IPS-18a (cell line): ENCODE measurements at regions not wholly inside any gene's neighbourhood (a gene's known extent, or its start where the extent isn't known, plus 50 kb on each side); places are given as distances from the start of the nearest gene placed in this dataset.
"Not testable (repeated sequence)": the region's sequence is repeated elsewhere in the genome, so short reads cannot be mapped to it uniquely, and the experiment has no call there.

Experiments used
- H3K27ac ChIP-seq: one replicate; pipeline ENCODE4 v1.5.1; 2013; ENCODE audit warnings: low read length
- H3K27me3 ChIP-seq: one replicate; pipeline ENCODE4 v1.6.1; 2013; ENCODE audit warnings: mild to moderate bottlenecking, low read length; ENCODE audit not compliant: control insufficient read depth, insufficient read depth
- H3K36me3 ChIP-seq: one replicate; pipeline ENCODE4 v1.6.1; 2013; ENCODE audit warnings: low read depth, low read length; ENCODE audit not compliant: control insufficient read depth
- H3K4me1 ChIP-seq: one replicate; pipeline ENCODE4 v1.6.1; 2013; ENCODE audit warnings: low read depth, low read length; ENCODE audit not compliant: control insufficient read depth
- H3K4me3 ChIP-seq: one replicate; pipeline ENCODE4 v1.5.1; 2013; ENCODE audit warnings: low read length
- H3K9ac ChIP-seq: one replicate; pipeline ENCODE4 v1.6.1; 2013; ENCODE audit warnings: mild to moderate bottlenecking, low read length, moderate library complexity
- H3K9me3 ChIP-seq: one replicate; pipeline ENCODE4 v1.6.1; 2013; ENCODE audit warnings: low read depth, low read length; ENCODE audit not compliant: control insufficient read depth

DNA sequence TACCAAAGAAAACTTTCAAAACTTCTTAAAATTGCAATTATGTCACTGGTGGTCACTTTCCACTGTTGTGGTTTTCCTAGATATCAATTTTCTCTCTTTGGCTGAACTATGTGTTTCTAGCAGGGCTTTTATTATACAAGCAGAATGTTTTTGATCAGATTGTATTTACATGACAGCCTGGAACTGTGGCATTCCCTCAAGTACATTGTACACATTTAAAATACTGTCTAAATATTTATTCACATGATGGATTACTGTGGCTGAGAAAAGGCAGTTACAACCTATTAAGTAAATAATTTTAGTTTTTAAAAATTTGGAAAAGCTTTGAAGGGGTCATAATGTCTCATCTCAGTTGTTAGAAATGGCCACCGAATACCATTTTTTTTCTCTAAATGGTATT is 231.9 kb upstream of the PPP1R3A start:
- no peaks in the 10 kb centered on the region for H3K27me3 ChIP-seq
- H3K9me3 ChIP-seq, result no peaks in the 10 kb centered on the region
- no peak overlapping the region for H3K4me3 ChIP-seq
- H3K36me3 ChIP-seq, result no peaks in the 10 kb centered on the region
- no peak overlapping the region for H3K27ac ChIP-seq
- H3K9ac ChIP-seq, result no peak overlapping the region
- peaks cover 29% of the 10 kb centered on the region for H3K4me1 ChIP-seq

DNA sequence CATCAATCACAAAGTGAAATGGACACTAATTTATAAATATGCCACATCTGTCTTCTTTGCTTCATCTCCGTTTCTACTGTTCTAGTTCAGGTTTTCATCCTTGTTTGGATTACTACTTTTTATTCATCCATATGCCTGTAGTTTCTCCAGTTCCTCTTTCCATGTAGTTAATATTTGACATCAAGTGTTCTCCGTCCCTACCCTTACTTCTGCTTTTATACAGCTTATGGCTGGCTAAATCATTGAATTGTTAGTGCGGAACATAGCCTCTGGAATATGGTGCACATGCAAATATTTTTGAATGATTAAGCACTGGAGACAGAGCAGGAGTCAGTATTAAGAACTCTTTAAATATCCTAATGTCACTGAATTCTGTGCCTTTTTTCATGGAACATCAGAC is 230.0 kb upstream of the PPP1R3A start:
- H3K4me3 ChIP-seq, result no peak overlapping the region
- no peak overlapping the region for H3K27ac ChIP-seq
- H3K27me3 ChIP-seq, result no peaks in the 10 kb centered on the region
- H3K9ac ChIP-seq, result no peak overlapping the region
- H3K9me3 ChIP-seq, result no peaks in the 10 kb centered on the region
- H3K36me3 ChIP-seq, result no peaks in the 10 kb centered on the region
- H3K4me1 ChIP-seq, result peaks cover 15% of the 10 kb centered on the region

DNA sequence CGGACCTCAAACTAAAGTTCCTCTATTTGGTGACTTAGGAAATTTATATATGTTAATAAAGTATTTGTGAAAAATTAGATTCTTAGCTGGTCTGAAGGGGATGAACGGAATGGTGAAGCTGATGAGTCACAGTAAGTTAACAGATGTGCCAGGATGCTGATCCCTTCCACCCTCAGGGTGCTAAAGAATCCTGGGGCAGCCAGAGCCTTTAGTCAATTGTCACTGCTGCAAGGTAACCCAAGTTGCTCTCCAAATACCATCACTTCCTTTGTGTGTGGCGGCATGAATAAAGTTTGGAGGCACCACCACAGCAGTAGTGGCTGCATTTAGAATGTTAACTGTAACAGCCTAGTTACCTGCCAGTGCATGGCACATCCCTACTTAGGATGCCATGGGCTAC is 222.6 kb upstream of the PPP1R3A start:
- no peak overlapping the region for H3K4me3 ChIP-seq
- H3K9ac ChIP-seq, result no peak overlapping the region
- H3K4me1 ChIP-seq, result no peaks in the 10 kb centered on the region
- no peaks in the 10 kb centered on the region for H3K36me3 ChIP-seq
- H3K27ac ChIP-seq, result no peak overlapping the region
- H3K27me3 ChIP-seq, result no peaks in the 10 kb centered on the region
- no peaks in the 10 kb centered on the region for H3K9me3 ChIP-seq

DNA sequence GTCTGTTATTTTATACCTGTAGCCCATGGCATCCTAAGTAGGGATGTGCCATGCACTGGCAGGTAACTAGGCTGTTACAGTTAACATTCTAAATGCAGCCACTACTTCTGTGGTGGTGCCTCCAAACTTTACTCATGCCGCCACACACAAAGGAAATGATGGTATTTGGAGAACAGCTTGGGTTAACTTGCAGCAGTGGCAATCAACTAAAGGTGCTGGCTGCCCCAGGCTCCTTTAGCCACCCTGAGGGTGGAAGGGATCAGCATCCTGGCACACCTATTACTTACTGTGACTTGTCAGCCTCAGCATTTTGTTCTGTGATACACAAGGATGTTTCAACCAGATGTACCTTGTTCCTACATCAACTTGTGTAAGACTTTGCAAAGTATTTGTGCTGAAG is 221.8 kb upstream of the PPP1R3A start:
- no peaks in the 10 kb centered on the region for H3K36me3 ChIP-seq
- no peak overlapping the region for H3K27ac ChIP-seq
- no peak overlapping the region for H3K9ac ChIP-seq
- H3K4me1 ChIP-seq, result no peaks in the 10 kb centered on the region
- H3K27me3 ChIP-seq, result no peaks in the 10 kb centered on the region
- H3K4me3 ChIP-seq, result no peak overlapping the region
- H3K9me3 ChIP-seq, result no peaks in the 10 kb centered on the region

DNA sequence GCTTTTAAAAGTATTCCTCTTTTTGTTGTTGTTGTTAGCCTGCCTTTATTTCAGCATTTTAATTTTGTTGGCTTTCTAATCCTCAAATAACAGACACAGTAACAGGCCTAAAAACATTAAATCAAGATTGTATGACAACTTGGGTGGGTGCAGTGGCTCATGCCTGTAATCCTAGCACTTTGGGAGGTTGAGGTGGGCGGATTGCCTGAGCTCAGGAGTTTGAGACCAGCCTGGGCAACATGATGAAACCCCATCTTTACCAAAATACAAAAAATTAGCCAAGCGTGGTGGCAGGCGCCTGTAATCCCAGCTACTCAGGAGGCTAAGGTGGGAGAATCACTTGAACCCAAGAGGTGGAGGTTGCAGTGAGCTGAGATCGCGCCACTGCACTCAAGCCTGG is 220.9 kb upstream of the PPP1R3A start:
- H3K27ac ChIP-seq, H3K4me3 ChIP-seq, H3K4me1 ChIP-seq, H3K36me3 ChIP-seq, H3K9ac ChIP-seq, H3K9me3 ChIP-seq, H3K27me3 ChIP-seq: not testable (repeated sequence)

DNA sequence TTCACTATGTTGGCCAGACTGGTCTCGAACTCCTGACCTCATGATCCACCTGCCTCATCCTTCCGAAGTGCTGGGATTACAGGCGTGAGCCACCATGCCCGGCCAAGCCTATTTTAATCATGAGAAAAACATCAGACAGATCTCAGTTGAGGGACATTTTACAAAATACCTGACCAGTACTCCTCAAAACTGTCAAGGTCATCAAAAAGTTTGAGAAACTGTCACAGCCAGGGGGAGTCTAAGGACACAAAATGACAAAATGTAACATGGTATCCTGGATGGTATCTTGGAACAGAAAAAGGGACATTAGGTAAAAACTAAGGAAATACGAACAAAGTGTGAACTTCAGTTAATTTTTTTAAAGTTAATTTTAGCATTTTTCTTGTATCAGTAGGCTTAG is 219.8 kb upstream of the PPP1R3A start:
- no peaks in the 10 kb centered on the region for H3K36me3 ChIP-seq
- H3K27ac ChIP-seq, result no peak overlapping the region
- no peak overlapping the region for H3K4me3 ChIP-seq
- no peak overlapping the region for H3K9ac ChIP-seq
- no peaks in the 10 kb centered on the region for H3K4me1 ChIP-seq
- H3K9me3 ChIP-seq, result no peaks in the 10 kb centered on the region
- no peaks in the 10 kb centered on the region for H3K27me3 ChIP-seq

DNA sequence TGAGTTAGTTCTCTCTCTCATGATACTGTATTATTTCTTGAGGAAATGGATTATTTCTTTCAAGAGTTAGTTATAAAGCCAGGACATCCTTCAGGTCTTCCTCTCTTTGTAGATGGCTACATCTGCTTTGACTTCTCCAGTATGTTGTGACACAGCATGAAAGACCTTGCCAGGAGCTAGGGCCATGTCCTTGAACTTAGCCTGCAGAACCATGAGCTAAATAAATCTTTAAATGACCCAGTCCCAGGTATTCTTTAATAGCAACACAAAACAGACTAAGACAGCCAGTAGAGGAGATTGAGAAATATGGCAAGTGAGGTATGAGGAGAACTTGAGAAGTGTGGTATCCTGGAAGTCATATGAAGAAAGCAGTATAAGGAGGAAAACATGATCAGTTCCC is 214.9 kb upstream of the PPP1R3A start:
- Histone ChIP-seq H3K4me1 (no peaks in the 10 kb centered on the region), H3K9ac (no peak overlapping the region), H3K27ac (no peak overlapping the region), H3K9me3 (no peaks in the 10 kb centered on the region), H3K27me3 (no peaks in the 10 kb centered on the region), H3K36me3 (no peaks in the 10 kb centered on the region), H3K4me3 (no peak overlapping the region)

DNA sequence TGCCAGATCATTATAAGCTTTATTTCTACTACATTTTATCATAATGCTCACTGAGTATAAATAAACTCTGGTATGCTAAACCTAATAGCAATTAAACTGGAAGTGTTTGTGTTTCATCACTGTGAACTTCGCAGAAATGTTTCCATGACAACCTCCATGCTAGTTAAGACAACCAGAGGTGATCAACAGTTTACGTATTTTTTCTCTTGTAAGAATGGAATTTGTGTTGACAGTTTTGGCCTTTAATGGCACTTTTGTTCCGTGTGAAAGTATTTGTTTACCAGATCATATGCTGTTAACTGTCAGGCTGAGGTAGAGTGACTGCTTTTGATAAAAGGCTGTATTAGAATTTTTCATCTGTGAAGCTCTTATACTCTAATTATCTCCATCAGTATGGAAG is 212.1 kb upstream of the PPP1R3A start:
- no peak overlapping the region for H3K4me3 ChIP-seq
- H3K4me1 ChIP-seq, result no peaks in the 10 kb centered on the region
- H3K27ac ChIP-seq, result no peak overlapping the region
- no peaks in the 10 kb centered on the region for H3K36me3 ChIP-seq
- H3K9me3 ChIP-seq, result no peaks in the 10 kb centered on the region
- no peak overlapping the region for H3K9ac ChIP-seq
- H3K27me3 ChIP-seq, result no peaks in the 10 kb centered on the region

DNA sequence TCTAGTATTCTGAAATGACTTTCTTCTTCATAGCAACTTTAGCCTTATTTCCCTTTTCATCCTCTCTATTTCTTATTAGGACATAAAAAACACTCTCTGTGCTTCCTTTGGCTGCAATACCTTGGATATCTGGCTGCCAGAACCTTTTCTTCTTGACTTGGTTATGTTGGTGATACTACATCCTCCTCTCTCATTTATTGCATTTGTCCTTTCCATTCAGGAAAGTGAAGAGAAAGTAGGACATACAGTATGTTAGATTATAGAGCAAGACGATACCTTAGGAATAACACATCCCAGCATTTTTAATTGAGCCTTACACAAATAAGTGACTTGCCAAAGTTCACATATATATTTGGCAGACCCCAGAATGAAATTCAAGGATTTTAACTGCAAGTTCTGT is 210.1 kb upstream of the PPP1R3A start:
- no peak overlapping the region for H3K4me3 ChIP-seq
- H3K27me3 ChIP-seq, result no peaks in the 10 kb centered on the region
- no peaks in the 10 kb centered on the region for H3K9me3 ChIP-seq
- H3K9ac ChIP-seq, result no peak overlapping the region
- no peaks in the 10 kb centered on the region for H3K36me3 ChIP-seq
- no peaks in the 10 kb centered on the region for H3K4me1 ChIP-seq
- H3K27ac ChIP-seq, result no peak overlapping the region

DNA sequence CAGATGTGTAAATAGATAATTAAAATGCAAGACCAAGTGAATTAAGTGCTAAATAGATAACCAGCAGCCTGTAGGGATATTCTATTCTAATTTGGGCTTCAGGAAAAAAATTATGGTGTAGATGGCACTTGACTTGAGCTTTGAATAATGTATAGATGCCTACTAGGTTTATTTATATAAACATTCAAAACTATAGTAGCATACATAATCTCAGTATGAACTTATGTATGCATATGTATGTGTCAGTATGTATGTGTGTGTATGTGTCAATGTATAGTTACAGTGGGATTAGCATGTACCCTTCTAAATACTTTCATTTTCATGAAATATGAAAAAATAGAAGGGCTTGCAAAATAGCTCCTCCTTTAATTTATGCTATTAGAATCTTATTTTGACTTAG is 207.3 kb upstream of the PPP1R3A start:
- Histone ChIP-seq H3K4me3 (no peak overlapping the region), H3K9me3 (no peaks in the 10 kb centered on the region), H3K9ac (no peak overlapping the region), H3K27me3 (no peaks in the 10 kb centered on the region), H3K4me1 (no peaks in the 10 kb centered on the region), H3K36me3 (no peaks in the 10 kb centered on the region), H3K27ac (no peak overlapping the region)

DNA sequence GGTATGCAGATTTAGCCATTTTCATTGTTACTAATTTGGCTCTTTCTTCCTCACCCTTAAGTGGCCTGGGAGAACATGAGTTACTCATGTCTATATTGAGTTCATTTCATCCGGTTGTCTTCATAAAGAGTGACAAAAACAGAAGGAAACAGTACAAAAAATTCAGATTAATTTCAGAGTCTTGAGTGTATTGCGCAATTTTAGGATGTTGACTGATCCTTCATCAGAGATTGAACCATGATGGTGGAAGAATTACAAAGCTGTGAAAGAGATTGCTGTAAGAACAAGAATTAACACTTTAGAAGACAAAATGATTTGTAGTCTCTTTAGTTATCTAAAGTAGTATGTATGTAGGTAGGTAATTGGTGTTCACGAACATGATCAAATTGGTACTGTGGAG is 194.0 kb upstream of the PPP1R3A start:
- Histone ChIP-seq H3K27me3 (no peaks in the 10 kb centered on the region), H3K4me1 (no peaks in the 10 kb centered on the region), H3K9ac (no peak overlapping the region), H3K4me3 (no peak overlapping the region), H3K36me3 (no peaks in the 10 kb centered on the region), H3K9me3 (no peaks in the 10 kb centered on the region), H3K27ac (no peak overlapping the region)

DNA sequence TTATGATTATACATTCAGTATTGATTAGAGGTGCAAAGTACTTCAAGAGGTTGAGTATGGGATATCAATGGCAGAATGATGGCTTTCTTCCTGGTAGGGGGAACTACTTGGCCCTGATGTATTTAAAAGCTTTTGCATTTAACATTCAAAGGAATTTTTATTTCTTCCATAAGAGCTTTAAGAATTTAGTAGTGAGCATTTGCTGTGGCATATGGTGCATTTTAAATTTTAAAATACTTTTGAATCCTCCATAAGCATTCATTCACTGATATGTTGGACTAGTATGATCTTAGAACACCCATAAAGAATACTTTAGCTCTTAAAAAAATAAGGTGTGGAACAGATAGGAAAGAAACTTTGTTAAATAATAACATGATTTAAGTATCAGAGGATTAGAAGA is 191.9 kb upstream of the PPP1R3A start:
- H3K9me3 ChIP-seq, result no peaks in the 10 kb centered on the region
- no peaks in the 10 kb centered on the region for H3K4me1 ChIP-seq
- H3K4me3 ChIP-seq, result no peak overlapping the region
- H3K27me3 ChIP-seq, result no peaks in the 10 kb centered on the region
- no peak overlapping the region for H3K27ac ChIP-seq
- H3K9ac ChIP-seq, result no peak overlapping the region
- H3K36me3 ChIP-seq, result no peaks in the 10 kb centered on the region

DNA sequence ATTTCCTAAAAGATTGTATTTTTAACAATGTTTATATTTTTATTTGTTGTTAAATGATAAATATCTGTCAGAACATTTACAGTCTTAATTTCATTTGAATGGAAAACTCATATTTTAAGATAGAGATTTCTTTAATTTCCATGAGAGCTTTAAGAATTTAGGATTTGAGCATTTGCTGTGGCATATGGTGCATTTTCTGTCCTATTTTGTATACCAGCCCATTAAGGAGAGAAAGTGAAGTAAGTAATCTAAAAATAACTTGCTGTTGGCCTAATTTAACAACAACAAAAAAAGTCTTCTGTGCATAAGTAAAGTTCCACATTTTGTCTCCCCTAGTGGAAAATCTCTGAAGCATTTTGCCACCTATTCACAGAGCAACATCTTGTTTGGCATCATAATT is 190.9 kb upstream of the PPP1R3A start:
- Histone ChIP-seq H3K4me1 (no peaks in the 10 kb centered on the region), H3K9me3 (no peaks in the 10 kb centered on the region), H3K36me3 (no peaks in the 10 kb centered on the region), H3K27ac (no peak overlapping the region), H3K27me3 (no peaks in the 10 kb centered on the region), H3K9ac (no peak overlapping the region), H3K4me3 (no peak overlapping the region)
